ENCODE measurements at regions not wholly inside any gene's neighbourhood (a gene's known extent, or its start where the extent isn't known, plus 50 kb on each side); places are given as distances from the start of the nearest gene placed in this dataset.

DNA sequence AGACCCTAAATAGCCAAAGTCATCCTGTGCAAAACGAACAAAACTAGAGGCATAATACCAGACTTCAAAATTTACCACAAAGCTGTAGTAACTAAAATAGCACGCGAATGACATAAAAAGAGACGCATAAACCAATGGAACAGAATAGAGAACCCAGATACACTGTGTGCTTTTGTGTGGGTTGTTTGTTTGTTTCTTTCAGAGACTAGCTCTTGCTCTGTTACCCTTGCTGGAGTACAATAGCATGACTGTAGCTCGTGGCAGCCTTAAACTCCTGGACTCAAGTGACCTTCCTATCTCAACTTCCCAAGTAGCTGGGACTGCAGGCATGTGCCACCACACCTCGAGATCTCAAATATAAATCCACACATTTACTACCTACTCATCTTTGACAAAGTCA, 1314.6 kb upstream of the GBE1 start:
- intact Hi-C loops (cut with DNase I) = no loop called here
- TF ChIP-seq, protein P1, sequence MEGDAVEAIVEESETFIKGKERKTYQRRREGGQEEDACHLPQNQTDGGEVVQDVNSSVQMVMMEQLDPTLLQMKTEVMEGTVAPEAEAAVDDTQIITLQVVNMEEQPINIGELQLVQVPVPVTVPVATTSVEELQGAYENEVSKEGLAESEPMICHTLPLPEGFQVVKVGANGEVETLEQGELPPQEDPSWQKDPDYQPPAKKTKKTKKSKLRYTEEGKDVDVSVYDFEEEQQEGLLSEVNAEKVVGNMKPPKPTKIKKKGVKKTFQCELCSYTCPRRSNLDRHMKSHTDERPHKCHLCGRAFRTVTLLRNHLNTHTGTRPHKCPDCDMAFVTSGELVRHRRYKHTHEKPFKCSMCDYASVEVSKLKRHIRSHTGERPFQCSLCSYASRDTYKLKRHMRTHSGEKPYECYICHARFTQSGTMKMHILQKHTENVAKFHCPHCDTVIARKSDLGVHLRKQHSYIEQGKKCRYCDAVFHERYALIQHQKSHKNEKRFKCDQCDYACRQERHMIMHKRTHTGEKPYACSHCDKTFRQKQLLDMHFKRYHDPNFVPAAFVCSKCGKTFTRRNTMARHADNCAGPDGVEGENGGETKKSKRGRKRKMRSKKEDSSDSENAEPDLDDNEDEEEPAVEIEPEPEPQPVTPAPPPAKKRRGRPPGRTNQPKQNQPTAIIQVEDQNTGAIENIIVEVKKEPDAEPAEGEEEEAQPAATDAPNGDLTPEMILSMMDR (IDR thresholded peaks at IDR 0.05) = no peak
- H3K27me3 ChIP-seq = no peaks in the 10 kb centered on the region
- no peaks in the 10 kb centered on the region for H3K36me3 ChIP-seq
- H3K27ac ChIP-seq = no peak overlapping the region
- H3K4me3 ChIP-seq = no peak overlapping the region
- no peak for ATAC-seq
- H3K4me1 ChIP-seq = no peaks in the 10 kb centered on the region
- no peak for DNase-seq
- H3K9me3 ChIP-seq = no peaks in the 10 kb centered on the region

DNA sequence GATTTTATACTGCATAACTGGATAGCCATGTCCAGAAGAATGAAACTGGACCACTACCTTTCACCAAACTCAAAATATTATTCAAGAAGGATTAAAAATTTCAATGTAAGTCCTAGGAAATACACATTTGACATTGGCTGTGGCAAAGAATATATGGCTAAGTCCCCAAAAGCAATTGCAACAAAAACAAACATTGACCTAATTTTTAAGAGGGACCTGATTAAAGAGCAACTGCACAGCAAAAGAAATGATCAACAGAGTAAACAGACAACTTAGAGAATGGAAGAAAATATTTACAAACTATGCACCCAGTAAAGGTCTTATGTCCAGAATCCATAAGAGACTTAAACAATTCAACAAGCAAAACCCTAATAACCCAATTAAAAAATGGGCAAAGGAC, 1313.0 kb upstream of the GBE1 start:
- no peaks in the 10 kb centered on the region for H3K27me3 ChIP-seq

DNA sequence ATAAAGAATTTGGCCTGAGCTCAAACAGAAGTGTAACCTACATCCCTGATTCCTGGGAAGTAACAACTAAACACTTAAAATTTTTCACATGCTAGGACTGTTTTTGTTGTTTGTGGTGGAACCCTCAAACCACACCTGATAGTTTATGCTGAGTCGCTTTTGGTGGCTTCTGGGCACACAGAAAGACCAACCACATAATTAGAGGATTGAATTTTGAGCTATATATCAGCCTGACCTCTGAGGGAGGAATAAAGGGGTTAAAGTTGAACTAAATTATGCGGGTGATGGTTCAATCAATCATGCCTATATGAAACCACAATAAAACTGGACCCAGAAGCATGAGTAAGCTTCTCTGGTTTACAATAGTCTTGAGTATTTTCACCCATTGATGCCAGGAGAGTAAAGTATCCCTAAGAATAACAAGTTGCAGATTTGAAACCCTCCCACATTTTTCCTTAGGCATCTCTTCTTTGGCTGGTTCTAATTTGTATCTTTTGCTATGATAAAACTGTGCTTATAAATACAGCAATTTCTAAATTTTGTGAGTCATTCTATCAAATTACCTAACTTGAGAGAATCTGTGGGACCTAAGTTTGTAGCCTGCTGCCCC, 1304.5 kb upstream of the GBE1 start:
- H3K36me3 ChIP-seq = no peaks in the 10 kb centered on the region
- ATAC-seq (no peak), DNase-seq (no peak)
- H3K27me3 ChIP-seq = no peaks in the 10 kb centered on the region
- no peaks in the 10 kb centered on the region for H3K4me1 ChIP-seq
- H3K9me3 ChIP-seq = no peaks in the 10 kb centered on the region
- intact Hi-C loops (cut with DNase I) = no loop called here
- H3K4me3 ChIP-seq = no peak overlapping the region
- TF ChIP-seq, protein P1 (IDR thresholded peaks at IDR 0.05) = no peak
- no peak overlapping the region for H3K27ac ChIP-seq

More for the DNA sequence above, 1313.0 kb upstream of the GBE1 start:
- intact Hi-C loops (cut with DNase I) = no loop called here
- Histone ChIP-seq H3K4me1 (no peaks in the 10 kb centered on the region), H3K27ac (no peak overlapping the region), H3K9me3 (no peaks in the 10 kb centered on the region), H3K36me3 (no peaks in the 10 kb centered on the region), H3K4me3 (no peak overlapping the region)
- TF ChIP-seq, protein P1 (IDR thresholded peaks at IDR 0.05) = no peak
- no peak for ATAC-seq
- no peak for DNase-seq

DNA sequence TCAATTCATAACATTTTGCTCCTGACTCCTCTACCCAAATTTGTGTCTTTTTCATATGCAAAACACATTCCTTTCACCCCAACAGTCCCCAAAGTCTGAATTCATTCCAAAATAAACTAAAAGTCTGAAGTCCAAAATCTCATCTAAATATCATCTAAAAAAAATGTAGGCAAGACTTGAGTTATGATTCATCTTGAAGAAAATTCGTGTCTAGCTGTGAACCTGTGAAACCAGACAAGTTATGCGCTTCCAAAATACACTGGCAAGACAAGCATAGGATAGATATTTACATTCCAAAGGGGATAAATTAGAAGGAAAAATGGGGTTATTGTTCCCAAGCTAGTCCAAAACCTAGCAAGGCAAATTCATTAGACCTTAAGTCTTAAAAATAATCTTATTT, 1302.0 kb upstream of the GBE1 start:
- no peaks in the 10 kb centered on the region for H3K9me3 ChIP-seq
- DNase-seq (no peak), ATAC-seq (no peak)
- H3K36me3 ChIP-seq = no peaks in the 10 kb centered on the region
- intact Hi-C loops (cut with DNase I) = no loop called here
- H3K4me3 ChIP-seq = no peak overlapping the region
- no peak overlapping the region for H3K27ac ChIP-seq
- TF ChIP-seq, protein P1 (IDR thresholded peaks at IDR 0.05) = no peak
- no peaks in the 10 kb centered on the region for H3K27me3 ChIP-seq
- H3K4me1 ChIP-seq = no peaks in the 10 kb centered on the region

DNA sequence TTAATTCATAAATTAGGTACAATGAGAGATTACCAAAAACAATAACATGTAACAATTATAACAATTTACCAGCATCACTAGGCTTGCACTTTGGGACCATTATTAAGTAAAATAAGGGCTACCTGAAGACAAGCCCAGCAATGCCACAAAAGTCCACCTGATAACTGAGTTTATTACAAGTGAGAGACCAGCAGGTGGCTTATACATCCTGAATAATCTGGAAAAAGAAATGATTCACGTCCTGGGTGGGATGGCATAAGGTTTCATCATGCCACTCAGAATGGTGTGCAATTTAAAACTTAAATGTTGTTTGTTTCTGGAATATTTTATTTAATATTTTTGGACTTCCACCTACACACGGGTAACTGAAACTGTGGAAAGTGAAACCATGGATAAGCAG, 1287.1 kb upstream of the GBE1 start:
- TF ChIP-seq, protein P1 (IDR thresholded peaks at IDR 0.05) = no peak
- no peaks in the 10 kb centered on the region for H3K4me1 ChIP-seq
- no peak for ATAC-seq
- no peak overlapping the region for H3K4me3 ChIP-seq
- no peaks in the 10 kb centered on the region for H3K36me3 ChIP-seq
- H3K27me3 ChIP-seq = no peaks in the 10 kb centered on the region
- intact Hi-C loops (cut with DNase I) = no loop called here
- DNase-seq = no peak
- no peaks in the 10 kb centered on the region for H3K9me3 ChIP-seq
- H3K27ac ChIP-seq = no peak overlapping the region

DNA sequence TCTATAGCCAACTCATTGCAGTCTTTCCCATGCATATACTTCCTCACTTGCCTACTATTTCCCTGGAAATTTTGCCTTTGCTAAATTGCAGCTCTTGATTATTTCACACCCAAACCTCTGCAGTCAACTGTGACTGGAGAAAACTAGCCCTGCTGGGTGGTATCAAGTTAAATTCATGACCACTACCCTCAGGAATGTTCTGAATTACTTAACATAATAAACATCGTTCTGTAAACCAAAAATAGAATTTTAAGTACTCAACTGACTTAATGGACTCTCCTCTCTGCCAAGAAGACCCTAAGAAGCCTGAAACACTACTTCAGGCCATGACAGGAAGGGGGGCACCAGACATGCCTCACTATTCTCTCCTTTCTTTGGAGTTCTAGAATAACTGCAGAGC, 1278.0 kb upstream of the GBE1 start:
- DNase-seq = no peak
- TF ChIP-seq, protein P1 (IDR thresholded peaks at IDR 0.05) = no peak
- no peak for ATAC-seq

More for the DNA sequence above, 1278.0 kb upstream of the GBE1 start:
- Histone ChIP-seq H3K4me3 (no peak overlapping the region), H3K27me3 (no peaks in the 10 kb centered on the region), H3K27ac (no peak overlapping the region), H3K9me3 (no peaks in the 10 kb centered on the region), H3K36me3 (no peaks in the 10 kb centered on the region), H3K4me1 (no peaks in the 10 kb centered on the region)
- intact Hi-C loops (cut with DNase I) = no loop called here
